Kidney epithelial cell (primary cell): ENCODE measurements at regions not wholly inside any gene's neighbourhood (a gene's known extent, or its start where the extent isn't known, plus 50 kb on each side); places are given as distances from the start of the nearest gene placed in this dataset.

Experiments used
- DNase-seq: peaks from one replicate; pipeline ENCODE4 v3.0.0-alpha.2; 2010; ENCODE audit warnings: low read depth
- H3K27me3 ChIP-seq: 2 replicates; pipeline ENCODE4 v1.6.0; 2011; ENCODE audit warnings: low read length; ENCODE audit not compliant: control insufficient read depth, insufficient read depth
- H3K36me3 ChIP-seq: 2 replicates; pipeline ENCODE4 v1.5.1; 2011; ENCODE audit warnings: low read length; ENCODE audit not compliant: control insufficient read depth, insufficient read depth
- H3K4me3 ChIP-seq: 2 replicates; pipeline ENCODE4 v1.5.1; 2011; ENCODE audit warnings: low read depth, mild to moderate bottlenecking, control low read depth, low read length
- TF ChIP-seq, protein P1 (sequence below): IDR thresholded peaks from 2 replicates; pipeline ENCODE4 v1.5.1; 2011; ENCODE audit warnings: mild to moderate bottlenecking, moderate library complexity, low read length, control low read depth, inconsistent platforms; ENCODE audit not compliant: insufficient read depth, poor library complexity, severe bottlenecking

GRCh38 chr5:4990462-4990861 is 149.7 kb upstream of the ADAMTS16 start:
- no peaks in the 10 kb centered on the region for H3K27me3 ChIP-seq
- H3K36me3 ChIP-seq: no peaks in the 10 kb centered on the region
- TF ChIP-seq, protein P1, sequence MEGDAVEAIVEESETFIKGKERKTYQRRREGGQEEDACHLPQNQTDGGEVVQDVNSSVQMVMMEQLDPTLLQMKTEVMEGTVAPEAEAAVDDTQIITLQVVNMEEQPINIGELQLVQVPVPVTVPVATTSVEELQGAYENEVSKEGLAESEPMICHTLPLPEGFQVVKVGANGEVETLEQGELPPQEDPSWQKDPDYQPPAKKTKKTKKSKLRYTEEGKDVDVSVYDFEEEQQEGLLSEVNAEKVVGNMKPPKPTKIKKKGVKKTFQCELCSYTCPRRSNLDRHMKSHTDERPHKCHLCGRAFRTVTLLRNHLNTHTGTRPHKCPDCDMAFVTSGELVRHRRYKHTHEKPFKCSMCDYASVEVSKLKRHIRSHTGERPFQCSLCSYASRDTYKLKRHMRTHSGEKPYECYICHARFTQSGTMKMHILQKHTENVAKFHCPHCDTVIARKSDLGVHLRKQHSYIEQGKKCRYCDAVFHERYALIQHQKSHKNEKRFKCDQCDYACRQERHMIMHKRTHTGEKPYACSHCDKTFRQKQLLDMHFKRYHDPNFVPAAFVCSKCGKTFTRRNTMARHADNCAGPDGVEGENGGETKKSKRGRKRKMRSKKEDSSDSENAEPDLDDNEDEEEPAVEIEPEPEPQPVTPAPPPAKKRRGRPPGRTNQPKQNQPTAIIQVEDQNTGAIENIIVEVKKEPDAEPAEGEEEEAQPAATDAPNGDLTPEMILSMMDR: no peak
- DNase-seq: no peak
- H3K4me3 ChIP-seq: no peak overlapping the region

DNA sequence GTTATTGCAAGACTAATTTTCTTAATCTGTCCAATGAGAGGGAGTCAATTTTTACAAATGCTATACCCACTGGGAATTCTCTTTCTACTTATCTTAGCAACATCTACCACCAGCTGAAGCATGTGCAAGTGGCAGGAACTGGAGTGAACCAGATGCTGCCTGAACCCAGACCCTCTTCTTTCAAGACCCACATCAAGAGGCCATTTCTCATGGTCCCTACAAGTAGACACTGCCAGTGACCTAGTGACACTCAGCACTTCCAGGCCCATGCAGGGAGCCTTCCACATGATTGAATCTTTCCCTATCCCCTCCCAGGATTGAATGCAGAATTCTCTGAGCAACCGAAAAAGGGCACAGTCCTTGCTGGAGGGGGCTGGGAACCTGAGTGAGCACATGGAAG is 148.2 kb upstream of the ADAMTS16 start:
- TF ChIP-seq, protein P1: no peak
- H3K4me3 ChIP-seq: no peak overlapping the region
- H3K27me3 ChIP-seq: no peaks in the 10 kb centered on the region
- no peaks in the 10 kb centered on the region for H3K36me3 ChIP-seq
- DNase-seq: no peak

- peak; percentile 69 for DNase-seq
- H3K27me3 ChIP-seq: no peaks in the 10 kb centered on the region
- TF ChIP-seq, protein P1: no peak
- no peak overlapping the region for H3K4me3 ChIP-seq
- no peaks in the 10 kb centered on the region for H3K36me3 ChIP-seq
Measured at GRCh38 chr5:4995014-4995413, 145.1 kb upstream of the ADAMTS16 start.

GRCh38 chr5:5005353-5005752 is 134.8 kb upstream of the ADAMTS16 start:
- DNase-seq: no peak
- Histone ChIP-seq H3K27me3 (no peaks in the 10 kb centered on the region), H3K36me3 (no peaks in the 10 kb centered on the region), H3K4me3 (no peak overlapping the region)
- TF ChIP-seq, protein P1: no peak

DNA sequence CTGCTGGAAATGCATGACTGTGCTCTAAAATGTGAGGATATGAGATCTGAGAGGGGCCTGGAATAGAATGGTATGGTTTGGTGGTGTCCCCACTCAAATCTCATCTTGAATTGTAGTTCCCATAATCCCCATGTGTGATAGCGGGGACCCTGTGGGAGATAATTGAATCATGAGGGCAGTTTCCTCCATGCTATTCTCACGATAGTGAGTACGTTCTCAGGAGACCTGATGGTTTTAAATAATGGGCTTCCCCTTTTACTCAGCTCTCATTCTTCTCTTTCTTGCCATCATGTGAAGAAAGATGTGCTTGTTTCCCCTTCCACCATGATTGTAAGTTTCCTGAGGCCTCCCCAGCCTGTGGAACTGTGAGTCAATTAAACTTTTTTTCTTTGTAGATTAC is 133.6 kb upstream of the ADAMTS16 start:
- no peak for DNase-seq
- H3K4me3 ChIP-seq: no peak overlapping the region
- TF ChIP-seq, protein P1: no peak
- no peaks in the 10 kb centered on the region for H3K27me3 ChIP-seq
- H3K36me3 ChIP-seq: no peaks in the 10 kb centered on the region

DNA sequence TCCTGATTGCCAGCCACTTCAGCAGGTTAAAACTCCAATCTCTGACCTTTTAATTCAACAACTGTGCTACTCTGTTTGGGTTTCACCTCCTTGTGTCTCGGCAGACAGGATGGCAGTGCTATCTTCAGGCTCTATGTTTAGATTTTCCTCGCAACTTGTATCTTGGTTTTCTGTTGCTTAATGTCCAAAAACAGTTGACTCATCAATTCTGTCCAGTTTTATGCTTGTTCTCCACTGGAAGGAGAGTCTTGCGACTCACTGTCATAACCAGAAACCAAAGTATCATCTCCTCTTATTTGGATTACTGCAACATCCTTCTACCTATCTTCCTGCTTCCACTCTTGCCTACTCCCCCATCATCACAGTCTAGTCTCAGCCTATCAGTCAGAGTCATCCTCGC is 130.9 kb upstream of the ADAMTS16 start:
- no peak for DNase-seq
- TF ChIP-seq, protein P1: no peak
- Histone ChIP-seq H3K4me3 (no peak overlapping the region), H3K27me3 (no peaks in the 10 kb centered on the region), H3K36me3 (no peaks in the 10 kb centered on the region)
